ENCODE measurements at regions not wholly inside any gene's neighbourhood (a gene's known extent, or its start where the extent isn't known, plus 50 kb on each side); places are given as distances from the start of the nearest gene placed in this dataset.
"Not testable (repeated sequence)": the region's sequence is repeated elsewhere in the genome, so short reads cannot be mapped to it uniquely, and the experiment has no call there.

GRCh38 chr13:22939157-22939556, 241.6 kb upstream of the SGCG start:
- POLR2A ChIA-PET, result no interaction called here
- TF ChIP-seq CTCF (IDR thresholded peaks at IDR 0.05; ENCODE audit: insufficient read depth, low read length, missing control alignments), result no peak
- CTCF ChIA-PET, result no interaction called here
- no peak for DNase-seq (ENCODE audit: low read depth, low spot score)
- no peak overlapping the region for H3K4me3 ChIP-seq (ENCODE audit: low read depth, low read length)

GRCh38 chr13:22940090-22940710, 240.6 kb upstream of the SGCG start:
- TF ChIP-seq CTCF (IDR thresholded peaks at IDR 0.05; ENCODE audit: insufficient read depth, low read length, missing control alignments), result no peak
- ChIA-PET CTCF (no interaction called here), POLR2A (no interaction called here)
- no peak for DNase-seq (ENCODE audit: low read depth, low spot score)
- H3K4me3 ChIP-seq (ENCODE audit: low read depth, low read length), result no peak overlapping the region

GRCh38 chr13:22940736-22941135, 240.0 kb upstream of the SGCG start:
- no peak for DNase-seq (ENCODE audit: low read depth, low spot score)
- CTCF ChIA-PET, result no interaction called here
- no peak for TF ChIP-seq CTCF (IDR thresholded peaks at IDR 0.05; ENCODE audit: insufficient read depth, low read length, missing control alignments)
- POLR2A ChIA-PET, result no interaction called here
- no peak overlapping the region for H3K4me3 ChIP-seq (ENCODE audit: low read depth, low read length)

- POLR2A ChIA-PET; H3K4me3 ChIP-seq (ENCODE audit: low read depth, low read length); CTCF ChIA-PET; DNase-seq (ENCODE audit: low read depth, low spot score): not testable (repeated sequence)
Measured at GRCh38 chr13:22941495-22941894, 239.3 kb upstream of the SGCG start.

GRCh38 chr13:22942831-22943230, 237.9 kb upstream of the SGCG start:
- DNase-seq (ENCODE audit: low read depth, low spot score); H3K4me3 ChIP-seq (ENCODE audit: low read depth, low read length); CTCF ChIA-PET; POLR2A ChIA-PET: not testable (repeated sequence)

- ChIA-PET CTCF (no interaction called here), POLR2A (no interaction called here)
- TF ChIP-seq CTCF (IDR thresholded peaks at IDR 0.05; ENCODE audit: insufficient read depth, low read length, missing control alignments), result no peak
- no peak overlapping the region for H3K4me3 ChIP-seq (ENCODE audit: low read depth, low read length)
- no peak for DNase-seq (ENCODE audit: low read depth, low spot score)
Measured at GRCh38 chr13:22944378-22944777, 236.4 kb upstream of the SGCG start.

GRCh38 chr13:22945321-22946226, 235.2 kb upstream of the SGCG start:
- no peak for DNase-seq (ENCODE audit: low read depth, low spot score)
- ChIA-PET POLR2A (no interaction called here), CTCF (no interaction called here)
- no peak overlapping the region for H3K4me3 ChIP-seq (ENCODE audit: low read depth, low read length)
- no peak for TF ChIP-seq CTCF (IDR thresholded peaks at IDR 0.05; ENCODE audit: insufficient read depth, low read length, missing control alignments)
